AG04450 (cell line): ENCODE measurements at regions not wholly inside any gene's neighbourhood (a gene's known extent, or its start where the extent isn't known, plus 50 kb on each side); places are given as distances from the start of the nearest gene placed in this dataset.

Experiments
- CTCF ChIA-PET: fragments of 300-600, 350-600 bp; formaldehyde crosslinking; extraction: SDS; loops from one replicate; lab custom pipeline; 2022; ENCODE audit warnings: antibody characterized with exemption, inconsistent platforms; lab: Charles Lee
- POLR2A ChIA-PET: fragments of 350-600 bp; formaldehyde crosslinking; extraction: SDS; loops from one replicate; lab custom pipeline; 2021; ENCODE audit warnings: antibody characterized with exemption, inconsistent platforms; lab: Yijun Ruan, JAX
- DNase-seq: peaks from one replicate; pipeline ENCODE4 v3.0.0-alpha.2; 2011; ENCODE audit warnings: low read depth, low spot score
- H3K27ac ChIP-seq: one replicate; pipeline ENCODE4 v1.5.1; 2012; ENCODE audit warnings: low read depth, low read length, control low read depth
- H3K27me3 ChIP-seq: one replicate; pipeline ENCODE4 v1.6.0; 2012; ENCODE audit warnings: low read length; ENCODE audit not compliant: control insufficient read depth, insufficient read depth
- H3K4me3 ChIP-seq: 2 replicates; pipeline ENCODE4 v1.5.1; 2011; ENCODE audit warnings: mild to moderate bottlenecking, low read depth, low read length, control low read depth
- H3K9me3 ChIP-seq: 2 replicates; pipeline ENCODE4 v1.5.1; 2012; ENCODE audit warnings: low read length; ENCODE audit not compliant: control insufficient read depth, insufficient read depth
- CTCF ChIP-seq: IDR thresholded peaks from 2 replicates; pipeline ENCODE4 v1.5.1; 2011; ENCODE audit warnings: low read depth, low read length, control low read depth, inconsistent platforms

GRCh38 chr4:179485781-179486180, 2043.5 kb upstream of the AGA start:
- no peak overlapping the region for H3K27ac ChIP-seq
- H3K4me3 ChIP-seq: no peak overlapping the region
- POLR2A ChIA-PET: no interaction called here
- DNase-seq: no peak
- CTCF ChIA-PET: no interaction called here
- no peak for TF ChIP-seq CTCF
- no peaks in the 10 kb centered on the region for H3K27me3 ChIP-seq
- no peaks in the 10 kb centered on the region for H3K9me3 ChIP-seq

- DNase-seq: no peak
- Histone ChIP-seq H3K27me3 (no peaks in the 10 kb centered on the region), H3K9me3 (no peaks in the 10 kb centered on the region), H3K27ac (no peak overlapping the region), H3K4me3 (no peak overlapping the region)
- no peak for TF ChIP-seq CTCF
- ChIA-PET CTCF (no interaction called here), POLR2A (no interaction called here)
Measured at GRCh38 chr4:179486570-179487335, 2044.5 kb upstream of the AGA start.

- ChIA-PET POLR2A (no interaction called here), CTCF (no interaction called here)
- H3K4me3 ChIP-seq: no peak overlapping the region
- DNase-seq: no peak
- no peak for TF ChIP-seq CTCF
- H3K27me3 ChIP-seq: no peaks in the 10 kb centered on the region
- no peaks in the 10 kb centered on the region for H3K9me3 ChIP-seq
- H3K27ac ChIP-seq: no peak overlapping the region
Measured at GRCh38 chr4:179492260-179493080, 2050.2 kb upstream of the AGA start.

GRCh38 chr4:179503976-179504375, 2061.7 kb upstream of the AGA start:
- TF ChIP-seq CTCF: no peak
- ChIA-PET CTCF (no interaction called here), POLR2A (no interaction called here)
- Histone ChIP-seq H3K27me3 (no peaks in the 10 kb centered on the region), H3K9me3 (no peaks in the 10 kb centered on the region), H3K4me3 (no peak overlapping the region), H3K27ac (no peak overlapping the region)
- DNase-seq: no peak

GRCh38 chr4:179509489-179509888, 2067.3 kb upstream of the AGA start:
- no peak overlapping the region for H3K4me3 ChIP-seq
- CTCF ChIA-PET: no interaction called here
- POLR2A ChIA-PET: no interaction called here
- no peak for DNase-seq
- H3K9me3 ChIP-seq: no peaks in the 10 kb centered on the region
- H3K27ac ChIP-seq: no peak overlapping the region
- no peak for TF ChIP-seq CTCF
- no peaks in the 10 kb centered on the region for H3K27me3 ChIP-seq
